ENCODE measurements at regions not wholly inside any gene's neighbourhood (a gene's known extent, or its start where the extent isn't known, plus 50 kb on each side); places are given as distances from the start of the nearest gene placed in this dataset.
"Not testable (repeated sequence)": the region's sequence is repeated elsewhere in the genome, so short reads cannot be mapped to it uniquely, and the experiment has no call there.

DNA sequence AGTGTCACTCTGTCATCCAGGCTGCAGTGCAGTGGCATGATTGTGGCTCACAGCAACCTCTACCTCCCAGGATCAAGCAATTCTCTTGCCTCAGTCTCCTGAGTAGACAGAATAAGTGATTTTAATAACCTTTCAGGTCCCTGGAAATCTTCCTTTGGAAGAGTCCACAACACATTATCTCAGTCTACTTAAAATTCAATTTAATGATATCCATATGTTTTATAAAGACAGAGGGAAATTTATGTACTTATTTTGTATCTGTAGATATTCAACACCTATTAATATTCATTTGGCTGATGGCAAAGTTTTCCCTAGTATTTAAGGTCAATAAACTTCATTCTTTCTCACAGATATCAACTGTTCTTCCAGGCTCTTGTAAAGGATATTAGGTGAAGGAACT lies 881.4 kb upstream of the GJE1 start:
- no peak for DNase-seq (ENCODE audit: low spot score)

DNA sequence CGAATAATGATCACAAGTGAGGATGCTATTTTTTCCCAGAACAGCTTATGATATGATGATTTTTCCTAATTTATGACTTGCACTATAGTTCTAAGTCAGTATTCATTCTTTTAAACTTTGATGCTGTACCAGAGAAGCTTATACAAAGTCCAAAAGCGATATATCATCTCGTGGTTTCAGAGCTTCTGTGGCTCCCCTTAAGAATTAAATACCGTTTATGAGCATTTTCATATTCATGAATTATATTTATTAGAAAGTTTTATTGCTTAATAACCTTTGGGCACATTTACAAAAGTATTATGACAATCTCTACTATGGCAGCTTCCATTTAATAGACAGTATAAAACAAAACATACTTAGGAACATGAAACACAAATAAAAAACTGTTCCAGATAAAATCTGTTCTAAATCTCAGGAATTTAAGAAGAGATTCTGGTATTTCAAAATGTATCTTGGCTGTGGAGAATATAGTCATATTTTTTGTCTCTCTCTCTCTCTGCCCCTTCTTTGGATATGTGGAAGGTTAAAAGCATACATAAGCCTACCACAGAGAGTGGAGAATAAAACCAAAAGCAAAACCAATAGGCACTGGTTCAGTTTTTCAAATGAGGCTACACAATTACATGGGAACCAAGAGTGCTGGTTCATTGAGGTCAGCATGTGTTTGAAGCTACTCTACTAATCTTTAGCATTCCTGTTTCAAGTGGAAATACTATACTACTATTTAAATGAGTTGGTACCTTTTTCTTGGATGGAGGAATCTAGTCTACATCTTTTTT lies 884.5 kb upstream of the GJE1 start:
- DNase-seq (ENCODE audit: low spot score) = no peak

DNA sequence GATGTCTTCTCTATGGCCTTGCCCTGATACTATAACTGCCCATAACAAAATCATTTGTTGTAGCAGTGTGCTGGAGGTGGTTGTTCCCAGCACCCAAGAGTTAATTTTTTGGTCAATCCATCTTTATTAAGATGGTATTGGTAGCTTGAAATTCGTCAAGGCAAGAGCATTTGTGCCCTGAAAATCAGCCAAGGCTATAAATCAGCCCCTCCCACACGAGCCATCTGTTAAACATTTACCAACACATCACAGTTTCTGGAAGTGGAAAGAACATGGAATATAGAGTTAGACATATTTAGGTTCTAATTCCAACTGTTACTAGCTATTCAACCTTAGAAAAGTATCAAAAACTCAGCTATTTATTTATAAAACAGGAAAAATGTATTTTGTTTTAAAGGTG lies 888.4 kb upstream of the GJE1 start:
- no peak for DNase-seq (ENCODE audit: low spot score)

DNA sequence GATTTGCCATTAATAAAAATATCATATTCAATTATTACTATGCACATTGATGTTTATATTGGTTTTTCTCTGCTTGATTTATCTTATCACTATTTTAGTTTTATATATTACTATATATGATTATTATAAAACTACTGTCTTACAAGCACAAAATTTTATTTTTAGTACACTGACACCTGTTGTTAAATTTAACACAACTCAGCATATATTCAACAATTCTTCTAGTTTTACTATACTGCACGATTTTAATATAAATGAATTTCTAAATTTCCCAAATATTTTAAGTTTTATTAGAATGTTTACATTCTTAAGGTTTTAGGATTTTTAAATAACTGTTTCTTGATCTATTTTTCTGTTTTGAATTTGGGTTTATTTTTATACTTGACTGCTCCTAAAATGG lies 889.8 kb upstream of the GJE1 start:
- DNase-seq (ENCODE audit: low spot score) = no peak

DNA sequence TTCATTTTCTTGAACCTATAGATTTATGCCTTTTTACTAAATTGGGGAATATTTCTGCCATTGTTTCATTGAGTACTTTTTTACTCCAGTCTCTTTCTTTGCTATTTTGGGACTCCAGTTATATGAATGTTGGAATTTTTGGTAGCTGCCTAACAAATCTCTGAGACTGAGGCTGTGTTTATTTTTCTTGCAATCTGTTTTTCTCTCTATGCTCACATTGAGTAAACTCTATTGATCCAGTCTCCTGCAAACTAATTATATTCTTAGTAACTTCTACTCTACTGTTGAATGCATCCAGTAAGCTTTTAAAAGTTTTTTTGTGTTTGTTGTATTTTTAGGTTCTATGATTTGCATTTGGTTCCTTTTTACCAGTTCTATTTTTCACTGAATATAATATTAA lies 903.4 kb upstream of the GJE1 start:
- DNase-seq (ENCODE audit: low spot score) = no peak

DNA sequence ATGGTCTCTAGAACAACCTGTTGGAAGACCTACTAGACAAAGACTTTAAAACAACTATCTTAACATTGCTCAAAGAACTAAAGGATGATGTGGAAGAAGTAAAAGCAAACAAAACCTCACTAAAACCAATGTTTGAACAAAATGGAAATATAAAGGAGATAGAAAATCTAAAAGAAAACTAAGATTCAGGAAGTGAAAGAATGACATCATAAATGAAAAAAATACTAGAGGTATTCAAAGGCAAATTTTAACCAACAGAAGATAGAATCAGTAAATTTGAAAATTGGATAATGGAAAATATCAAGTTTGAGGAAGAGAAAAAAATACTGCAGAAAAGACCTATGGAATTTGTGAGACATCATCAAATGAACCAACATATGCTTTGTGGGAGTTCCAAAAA lies 914.1 kb upstream of the GJE1 start:
- DNase-seq (ENCODE audit: low spot score) = no peak

DNA sequence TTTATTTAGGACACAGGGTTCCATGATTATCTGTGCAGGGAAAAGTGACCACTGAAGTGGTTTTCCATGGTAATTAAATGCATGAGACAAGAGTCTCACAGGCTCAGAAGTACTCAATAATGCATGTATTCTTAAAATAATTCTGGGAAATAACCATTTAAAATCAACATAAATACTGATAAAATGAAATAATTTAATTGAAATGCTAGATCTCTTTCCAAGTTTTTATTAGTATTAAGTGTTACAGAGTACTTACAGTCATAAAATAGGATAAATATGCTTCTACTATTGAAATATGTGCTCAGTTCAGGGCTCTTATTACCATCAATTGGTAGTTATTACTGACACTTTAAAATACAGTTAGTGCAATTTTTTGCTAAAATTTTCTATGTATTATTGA lies 916.0 kb upstream of the GJE1 start:
- no peak for DNase-seq (ENCODE audit: low spot score)

DNA sequence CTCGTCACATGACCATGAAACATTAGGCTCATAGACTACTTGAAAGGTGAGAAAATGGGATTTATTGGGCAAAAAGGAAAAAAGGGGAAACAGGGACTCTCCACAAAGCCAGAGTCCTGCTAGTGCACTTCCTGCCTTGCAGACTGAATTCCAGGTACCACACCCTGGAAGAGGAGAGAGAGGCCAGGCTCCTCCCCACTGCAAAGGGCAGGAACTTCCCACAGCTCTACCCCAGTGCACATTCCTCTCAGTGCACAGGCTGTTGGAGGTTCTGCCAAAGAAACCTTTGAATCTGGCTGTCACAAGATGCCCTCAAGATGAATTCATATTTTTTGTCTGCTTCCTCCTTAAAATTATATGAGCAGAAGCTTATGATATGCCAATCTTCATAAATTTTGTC lies 920.4 kb upstream of the GJE1 start:
- no peak for DNase-seq (ENCODE audit: low spot score)

DNA sequence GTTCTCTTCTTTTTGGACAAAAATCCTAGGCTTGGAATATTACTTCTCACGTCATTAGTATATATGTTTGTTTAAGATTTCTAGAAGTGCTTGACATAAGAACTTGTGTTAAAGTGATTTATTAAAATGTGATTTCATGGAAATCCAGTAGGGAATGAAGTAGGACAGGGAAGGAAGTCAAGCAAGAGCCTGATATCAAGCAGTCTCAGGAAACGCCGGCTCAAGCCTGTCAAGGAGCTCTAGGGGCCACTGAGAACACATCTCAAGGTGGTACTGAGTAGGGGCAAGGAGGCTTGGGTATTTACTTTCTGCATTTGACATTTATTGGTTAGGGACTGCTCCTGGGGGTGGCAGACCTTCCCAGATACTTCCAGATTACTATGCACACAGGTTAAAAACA lies 920.9 kb upstream of the GJE1 start:
- no peak for DNase-seq (ENCODE audit: low spot score)

DNA sequence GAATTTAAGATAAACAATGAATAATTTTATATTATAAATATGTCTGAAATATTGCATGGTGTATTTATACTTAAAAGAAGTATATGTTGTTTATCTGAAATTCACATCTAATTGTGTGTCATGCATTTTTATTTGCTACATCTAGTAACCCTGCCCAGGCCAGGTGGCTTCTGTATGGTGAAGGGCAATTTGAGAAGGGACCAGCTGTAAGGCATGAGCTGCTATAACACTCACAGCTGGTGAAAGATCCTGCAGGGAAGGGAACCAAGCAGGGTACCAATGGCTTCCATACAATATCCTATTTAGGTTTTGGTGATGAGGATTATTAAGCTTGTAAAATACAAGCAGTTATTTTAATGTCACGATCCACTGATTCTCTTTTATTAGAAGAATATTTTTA lies 921.8 kb upstream of the GJE1 start:
- no peak for DNase-seq (ENCODE audit: low spot score)

DNA sequence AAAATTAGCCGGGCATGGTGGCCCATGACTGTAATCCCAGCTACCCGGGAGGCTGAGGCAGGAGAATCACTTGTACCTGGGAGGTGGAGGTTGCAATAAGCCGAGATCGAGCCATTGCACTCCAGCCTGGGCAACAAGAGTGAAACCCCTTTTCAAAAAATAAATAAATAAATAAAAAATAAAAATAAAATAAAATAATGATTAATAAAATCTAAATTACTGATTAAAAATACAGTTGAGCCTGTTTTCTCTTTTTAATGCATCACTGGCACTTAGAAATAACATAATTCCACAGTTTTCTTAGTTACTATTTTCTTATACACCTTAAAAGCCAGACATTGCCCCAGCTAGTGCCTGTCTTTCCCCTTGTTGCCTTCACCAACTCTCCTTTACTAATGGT lies 922.8 kb upstream of the GJE1 start:
- no peak for DNase-seq (ENCODE audit: low spot score)

DNA sequence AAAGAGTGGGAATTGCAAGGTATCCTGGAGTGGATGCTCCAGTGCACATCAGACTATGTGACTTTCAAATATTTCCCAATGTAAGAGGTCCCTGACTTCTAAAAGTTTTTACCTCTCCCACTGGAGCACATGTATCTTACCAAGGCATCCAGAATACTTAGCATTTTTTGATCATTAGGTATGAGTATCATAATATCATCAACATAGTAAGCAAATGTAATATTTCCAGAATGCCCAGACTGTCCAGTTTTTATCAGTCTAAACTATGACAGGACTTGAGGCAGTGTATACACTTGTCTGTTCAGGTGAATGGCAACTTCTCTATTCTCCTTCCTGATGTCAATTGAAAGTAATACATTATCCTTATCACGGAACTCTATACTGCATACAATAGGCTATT lies 924.6 kb upstream of the GJE1 start:
- DNase-seq (ENCODE audit: low spot score) = no peak

DNA sequence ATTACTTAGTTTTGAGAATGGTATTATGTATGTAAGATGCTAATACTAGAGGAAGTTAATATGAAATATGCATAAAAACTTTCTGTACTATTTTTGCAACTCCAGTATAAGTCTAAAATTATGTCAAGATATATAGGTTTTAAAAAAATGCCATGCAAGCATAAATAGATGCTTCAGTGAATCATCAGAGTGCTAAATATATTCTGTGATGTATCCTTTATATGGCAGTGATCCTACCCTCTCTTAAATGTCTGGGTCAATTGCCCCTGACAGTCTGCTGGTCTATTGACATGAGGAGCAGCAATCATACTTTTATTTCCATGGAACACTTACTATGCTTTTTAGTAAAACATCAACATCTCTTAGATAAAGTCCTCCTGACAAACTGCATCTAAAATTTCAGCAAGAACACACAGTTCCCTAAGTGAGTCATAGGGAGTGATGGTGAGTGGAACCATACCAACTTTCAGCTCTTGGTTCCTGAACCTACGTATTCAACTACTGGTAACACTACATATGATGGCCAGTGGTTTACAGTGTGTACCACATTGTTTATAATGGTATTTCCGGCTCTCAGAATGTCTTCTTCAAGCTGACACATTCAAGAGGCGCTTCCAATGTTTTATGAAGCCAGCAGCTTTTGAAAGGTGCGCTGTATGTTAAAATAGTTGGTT lies 928.7 kb upstream of the GJE1 start:
- no peak for DNase-seq (ENCODE audit: low spot score)

DNA sequence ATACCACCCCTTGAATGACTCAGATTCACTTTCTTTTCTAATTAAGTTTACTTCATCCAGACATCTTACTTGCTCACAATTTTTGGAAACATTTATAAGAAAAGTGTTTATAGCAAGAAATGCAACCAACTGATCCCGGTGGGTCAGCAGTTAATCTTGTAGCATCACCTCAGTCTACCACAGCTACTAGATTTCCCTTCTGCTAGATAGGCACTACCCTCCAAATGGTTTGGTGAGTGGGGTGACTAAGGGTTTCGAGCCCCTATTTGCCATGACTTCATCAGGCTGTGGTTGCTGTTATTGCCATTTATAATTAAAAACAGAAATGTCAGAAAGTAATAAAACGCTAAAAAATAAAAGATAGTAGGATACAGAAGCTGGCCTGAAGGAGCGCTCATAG lies 930.1 kb upstream of the GJE1 start:
- DNase-seq (ENCODE audit: low spot score) = no peak

DNA sequence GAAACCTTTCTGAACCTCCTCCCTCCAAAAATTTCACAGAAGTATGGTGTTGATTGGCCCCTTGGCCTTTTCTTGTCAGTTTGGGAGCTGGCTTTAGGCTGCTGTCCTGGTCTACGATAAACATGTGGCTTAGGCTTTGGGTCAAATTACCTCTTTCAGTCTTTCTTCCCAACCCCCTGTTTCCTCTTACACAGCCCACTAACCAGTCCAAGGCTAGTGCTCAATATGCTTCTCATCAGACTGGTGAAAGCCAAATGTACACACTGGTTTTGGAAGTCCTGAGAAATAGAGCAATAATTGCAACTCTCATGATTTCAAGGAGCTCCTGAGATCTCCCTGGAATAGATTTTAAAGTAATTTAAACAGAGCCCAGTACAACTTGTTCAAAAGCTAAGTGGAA lies 933.7 kb upstream of the GJE1 start:
- DNase-seq (ENCODE audit: low spot score) = no peak

DNA sequence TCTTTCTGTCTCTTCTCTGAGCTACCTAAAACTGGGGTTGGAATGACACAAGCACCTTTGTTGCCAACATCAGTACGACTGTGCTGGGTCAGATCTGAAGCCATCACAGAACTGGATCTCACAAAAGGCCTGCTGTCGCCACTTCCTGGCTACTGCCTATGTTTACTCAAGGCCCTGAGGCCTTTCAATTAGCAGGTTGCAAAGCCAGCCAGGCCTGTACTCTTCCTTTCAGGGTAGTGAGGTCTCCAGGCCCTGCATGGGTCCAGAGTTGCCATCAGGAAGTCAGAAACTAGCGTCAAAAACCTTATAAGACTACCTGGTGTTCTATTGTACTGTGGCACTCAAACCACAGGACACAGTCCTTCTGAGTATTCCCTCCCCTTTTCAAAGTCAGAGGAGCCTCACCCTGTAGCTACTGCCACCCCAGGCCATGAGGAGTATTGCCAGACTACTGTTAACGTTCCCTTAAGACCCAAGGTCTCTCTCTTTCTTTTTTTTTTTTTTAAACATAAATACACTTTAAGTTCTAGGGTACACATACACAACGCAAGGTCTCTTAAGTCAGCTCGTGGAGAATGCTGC lies 937.4 kb upstream of the GJE1 start:
- no peak for DNase-seq (ENCODE audit: low spot score)

DNA sequence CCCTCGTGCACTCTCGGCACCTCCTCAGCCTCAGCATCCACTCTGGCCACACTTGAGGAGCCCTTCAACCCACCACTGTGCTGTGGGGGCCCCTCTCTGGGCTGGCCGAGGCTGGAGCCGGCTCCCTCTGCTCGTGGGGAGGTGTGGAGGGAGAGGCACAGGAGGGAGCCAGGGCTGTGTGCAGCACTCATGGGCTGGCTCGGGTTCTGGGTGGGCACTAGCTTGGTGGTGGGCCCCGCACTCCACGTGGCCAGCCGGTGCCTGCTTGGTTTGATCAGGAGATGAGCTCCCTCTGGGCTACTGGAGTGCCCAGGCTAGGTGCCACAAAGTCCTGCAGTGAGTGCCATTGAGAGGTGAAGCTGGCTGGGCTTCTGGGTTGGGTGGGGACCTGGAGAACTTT lies 949.4 kb upstream of the GJE1 start:
- DNase-seq (ENCODE audit: low spot score) = no peak

DNA sequence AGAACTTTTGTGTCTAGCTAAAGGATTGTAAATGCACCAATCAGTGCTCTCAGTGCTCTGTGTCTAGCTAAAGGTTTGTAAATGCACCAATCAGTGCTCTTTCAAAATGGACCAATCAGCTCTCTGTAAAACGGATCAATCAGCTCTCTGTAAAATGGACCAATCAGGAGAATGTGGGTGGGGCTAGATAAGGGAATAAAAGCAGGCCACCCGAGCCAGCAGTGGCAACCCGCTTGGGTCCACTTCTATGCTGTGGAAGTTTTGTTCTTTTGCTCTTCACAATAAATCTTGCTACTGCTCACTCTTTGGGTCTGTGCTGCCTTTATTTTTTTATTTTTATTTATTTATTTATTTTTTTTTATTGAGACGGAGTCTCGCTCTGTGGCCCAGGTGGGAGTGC lies 957.3 kb upstream of the GJE1 start:
- not testable (repeated sequence) for DNase-seq (ENCODE audit: low spot score)

DNA sequence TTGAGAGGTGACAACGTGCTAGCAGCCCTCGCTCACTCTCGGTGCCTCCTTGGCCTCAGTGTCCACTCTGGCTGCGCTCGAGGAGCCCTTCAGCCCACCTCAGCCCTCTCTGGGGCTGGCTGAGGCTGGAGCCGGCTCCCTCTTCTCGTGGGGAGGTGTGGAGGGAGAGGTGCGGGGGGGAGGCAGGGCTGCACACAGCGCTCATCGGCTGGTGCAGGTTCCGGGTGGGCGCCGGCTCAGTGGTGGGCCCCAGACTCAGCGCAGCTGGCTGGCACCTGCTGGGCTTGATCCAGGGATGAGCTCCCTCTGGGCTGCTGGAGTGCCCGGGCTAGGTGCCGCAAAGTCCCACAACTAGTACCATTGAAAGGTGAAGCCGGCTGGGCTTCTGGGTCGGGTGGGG lies 957.8 kb upstream of the GJE1 start:
- DNase-seq (ENCODE audit: low spot score) = no peak

DNA sequence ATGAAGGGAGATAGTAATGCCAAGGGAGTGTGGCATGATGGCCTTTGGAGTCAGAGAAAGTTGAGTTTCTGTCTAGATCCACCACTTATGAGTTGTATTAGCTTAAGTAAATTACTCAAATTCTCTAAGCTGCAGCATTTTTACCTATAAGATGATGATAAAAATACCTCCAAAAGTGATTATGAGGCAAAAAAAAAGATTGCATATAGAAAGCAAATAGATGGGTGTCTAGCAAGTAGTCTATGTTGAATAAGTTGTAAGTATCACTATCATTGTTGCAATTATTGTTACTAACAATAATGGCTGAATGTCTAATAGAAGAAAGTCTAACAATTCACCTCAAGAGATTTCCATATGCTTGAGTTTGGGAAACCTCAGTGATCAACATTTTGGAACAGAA lies 959.2 kb upstream of the GJE1 start:
- DNase-seq (ENCODE audit: low spot score) = no peak

DNA sequence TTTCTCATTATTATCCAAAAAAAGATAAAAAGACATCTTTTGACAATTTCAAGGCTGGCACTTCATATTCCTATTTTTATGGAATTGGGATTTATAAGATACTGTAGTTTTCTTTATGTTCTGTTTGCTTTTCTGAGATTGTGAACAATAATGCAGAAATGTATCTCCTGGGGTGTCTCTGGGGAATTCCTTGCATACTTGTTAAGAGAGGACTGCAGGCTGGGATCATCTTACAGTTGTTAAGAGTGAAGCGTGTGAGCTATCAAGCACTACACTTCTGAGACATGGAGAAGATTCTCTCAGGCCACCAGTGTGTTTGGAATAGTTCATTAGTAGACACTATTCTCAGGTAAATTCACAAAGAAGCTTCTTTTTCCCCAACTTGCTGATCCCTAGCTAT lies 963.3 kb upstream of the GJE1 start:
- DNase-seq (ENCODE audit: low spot score) = no peak

DNA sequence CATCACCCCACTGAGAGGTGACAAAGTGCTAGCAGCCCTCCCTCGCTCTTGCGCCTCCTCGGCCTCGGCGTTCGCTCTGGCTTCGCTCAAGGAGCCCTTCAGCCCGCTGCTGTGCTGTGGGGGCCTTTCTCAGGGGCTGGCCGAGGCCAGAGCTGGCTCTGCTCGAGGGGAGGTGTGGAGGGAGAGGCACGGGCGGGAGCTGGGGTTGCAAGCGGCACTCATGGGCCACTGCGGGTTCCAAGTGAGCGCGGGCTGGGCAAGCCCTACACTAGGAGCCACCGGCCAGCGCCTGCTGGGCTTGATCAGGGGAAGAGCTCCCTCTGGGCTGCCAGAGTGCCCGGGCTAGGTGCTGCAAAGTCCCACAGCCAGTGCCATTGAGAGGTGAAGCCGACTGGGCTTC lies 964.8 kb upstream of the GJE1 start:
- DNase-seq (ENCODE audit: low spot score) = no peak

DNA sequence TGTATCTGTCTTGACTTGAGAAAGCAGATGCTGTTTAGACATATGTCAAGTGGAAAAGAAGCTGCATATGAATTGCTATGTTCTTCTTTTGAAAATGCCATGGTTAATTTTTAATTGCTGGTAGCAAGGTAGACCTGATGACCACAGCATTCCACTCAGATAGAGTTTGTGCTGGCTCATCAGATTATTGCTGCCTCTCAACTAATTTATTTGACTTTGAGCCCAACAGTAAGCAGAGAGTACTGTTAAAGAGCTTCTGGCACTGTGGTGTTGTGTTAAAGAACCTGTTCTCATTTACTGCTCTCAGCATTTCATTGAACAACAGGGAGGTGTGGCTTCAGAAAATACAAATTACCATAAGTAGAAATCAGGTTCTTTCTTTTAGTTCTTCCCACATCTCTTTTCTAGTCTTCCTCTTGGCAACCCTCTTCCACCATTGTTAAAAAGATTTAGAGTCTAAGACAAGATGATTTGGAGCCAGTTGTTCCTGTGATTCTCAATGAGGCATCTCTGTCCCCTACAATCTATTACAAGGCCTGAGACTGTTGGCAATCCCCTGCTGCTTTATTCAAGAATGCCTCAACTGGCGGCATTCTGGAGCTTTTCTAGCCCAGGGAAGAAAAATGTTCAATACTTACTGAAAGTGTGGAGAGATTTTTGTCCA lies 967.6 kb upstream of the GJE1 start:
- DNase-seq (ENCODE audit: low spot score) = no peak

Measured in kidney capillary endothelial cell (primary cell).